GM21786 (cell line): ENCODE measurements at regions not wholly inside any gene's neighbourhood (a gene's known extent, or its start where the extent isn't known, plus 50 kb on each side); places are given as distances from the start of the nearest gene placed in this dataset.

Experiments
- ATAC-seq: cut with Tn5 transposase; IDR thresholded peaks from one replicate; pipeline ENCODE4 v1.9.1; 2021; ENCODE audit not compliant: unreplicated experiment

GRCh38 chr9:28163619-28164018 is 590.3 kb upstream of the C9orf72 start:
- ATAC-seq = no peak

- no peak for ATAC-seq
These were observed 592.9 kb upstream of the C9orf72 start for GRCh38 chr9:28166179-28166578.

DNA sequence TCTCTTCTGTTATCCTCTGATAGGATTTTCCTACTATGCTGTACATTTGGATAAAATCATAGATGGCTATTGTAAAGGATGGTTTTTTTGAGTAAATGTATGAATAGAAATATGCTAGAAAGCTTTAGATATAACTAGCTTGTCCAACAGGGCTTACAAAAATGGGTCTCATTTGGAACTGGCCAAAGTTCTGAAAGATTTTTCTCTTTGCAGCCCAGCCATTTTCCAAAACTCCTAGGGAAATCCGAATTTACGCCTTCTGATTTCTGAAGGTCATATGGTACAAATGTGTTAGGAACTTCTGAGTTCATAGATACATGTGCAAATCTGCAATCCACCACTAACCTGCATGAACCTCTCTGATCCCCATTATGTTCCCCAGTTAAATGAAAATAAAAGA is 603.9 kb upstream of the C9orf72 start:
- ATAC-seq = no peak

DNA sequence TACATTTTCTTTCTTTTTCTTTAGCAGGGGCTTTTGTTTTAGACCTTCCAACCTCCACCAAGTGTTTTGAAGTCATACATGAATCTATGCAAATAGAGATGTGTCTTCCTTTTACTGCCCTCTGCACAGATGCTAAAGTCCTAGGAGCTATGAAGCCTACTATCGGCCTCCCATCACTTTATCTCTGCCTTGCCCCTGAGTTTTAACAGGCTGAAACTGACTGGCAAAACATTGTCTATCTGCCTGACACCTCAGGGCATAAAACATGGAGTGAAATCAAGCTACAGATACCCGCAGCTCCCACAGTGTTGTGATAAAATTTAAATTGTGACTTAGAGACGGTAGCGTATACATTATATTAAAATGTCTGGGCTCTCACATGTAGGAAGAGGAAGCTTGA is 604.6 kb upstream of the C9orf72 start:
- no peak for ATAC-seq

GRCh38 chr9:28179893-28180292 is 606.6 kb upstream of the C9orf72 start:
- no peak for ATAC-seq

- no peak for ATAC-seq
These were observed 617.7 kb upstream of the C9orf72 start for GRCh38 chr9:28190981-28191380.

DNA sequence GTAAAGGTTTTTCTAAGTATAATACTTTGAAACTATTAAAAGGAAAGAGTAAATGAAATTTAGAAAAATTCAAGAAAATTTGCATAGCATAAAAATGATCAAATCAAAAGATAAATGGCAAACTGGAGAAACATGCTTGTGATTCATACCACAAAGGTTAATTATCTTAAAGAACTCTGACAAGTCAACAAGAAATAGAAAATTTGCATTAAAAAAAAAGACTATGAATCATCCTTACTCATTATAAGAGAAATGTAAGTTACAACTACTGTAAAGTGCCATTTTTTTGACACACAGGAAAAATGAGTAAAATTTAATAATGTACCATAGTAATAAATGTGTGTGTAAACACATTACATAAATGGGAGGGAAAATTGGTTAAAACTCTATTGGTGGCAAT is 624.4 kb upstream of the C9orf72 start:
- ATAC-seq = no peak

GRCh38 chr9:28203036-28203435 is 629.8 kb upstream of the C9orf72 start:
- no peak for ATAC-seq

DNA sequence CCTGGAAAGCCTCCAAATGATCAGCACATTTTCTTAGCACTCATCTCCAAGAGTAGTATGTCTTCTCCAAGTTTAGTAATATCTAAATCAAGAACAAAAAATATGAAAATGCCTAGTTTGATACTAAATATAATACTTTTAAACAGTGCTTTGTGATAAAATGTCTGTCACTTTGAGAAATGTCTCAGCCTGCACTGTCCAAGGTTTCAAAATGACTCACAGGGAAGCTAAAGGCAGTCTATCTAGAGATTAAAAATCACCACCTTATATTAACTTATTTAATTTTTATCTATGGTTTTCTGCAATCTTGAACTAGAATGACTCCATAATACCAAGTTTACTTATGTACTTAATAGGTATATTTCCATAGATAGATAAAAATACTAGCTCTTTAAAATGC is 633.0 kb upstream of the C9orf72 start:
- no peak for ATAC-seq

GRCh38 chr9:28207657-28208056 is 634.4 kb upstream of the C9orf72 start:
- peak; percentile 75 for ATAC-seq

DNA sequence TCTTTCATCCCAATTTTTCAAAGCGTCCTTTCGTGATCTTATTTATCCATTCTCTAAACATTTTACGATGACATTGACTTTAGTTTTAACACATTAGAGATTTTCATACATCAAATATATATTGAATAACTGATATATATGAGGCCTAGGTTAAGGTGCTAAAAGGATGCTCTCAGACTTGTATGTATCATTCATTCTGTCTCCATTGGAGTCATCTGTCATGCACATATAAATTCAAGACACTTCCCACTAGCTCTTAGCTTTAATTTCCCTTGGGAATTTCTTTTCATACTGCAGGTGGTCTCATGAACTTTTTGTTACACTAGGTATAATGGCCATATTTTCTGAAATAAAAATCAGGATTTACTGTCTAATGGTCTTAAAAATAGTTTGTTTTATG is 635.8 kb upstream of the C9orf72 start:
- ATAC-seq = no peak

DNA sequence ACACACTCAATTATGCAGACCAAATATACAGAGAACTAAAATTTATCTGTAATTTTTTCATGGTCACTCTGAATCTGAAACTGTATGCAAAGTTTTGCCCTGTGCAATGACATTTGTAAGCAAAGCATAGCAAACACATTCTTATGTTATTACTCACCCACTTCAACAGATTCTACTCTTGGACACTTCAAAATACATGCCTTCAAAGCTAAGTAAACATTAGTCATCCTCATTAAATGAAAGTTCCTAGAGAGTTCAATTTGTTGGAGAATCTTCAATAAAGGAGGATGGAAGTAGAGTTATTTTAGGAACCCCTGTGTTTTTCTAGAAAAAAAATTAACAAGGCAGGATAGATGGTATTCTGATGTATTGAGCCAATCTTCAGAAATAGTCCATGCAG is 639.7 kb upstream of the C9orf72 start:
- peak; percentile 70 for ATAC-seq

DNA sequence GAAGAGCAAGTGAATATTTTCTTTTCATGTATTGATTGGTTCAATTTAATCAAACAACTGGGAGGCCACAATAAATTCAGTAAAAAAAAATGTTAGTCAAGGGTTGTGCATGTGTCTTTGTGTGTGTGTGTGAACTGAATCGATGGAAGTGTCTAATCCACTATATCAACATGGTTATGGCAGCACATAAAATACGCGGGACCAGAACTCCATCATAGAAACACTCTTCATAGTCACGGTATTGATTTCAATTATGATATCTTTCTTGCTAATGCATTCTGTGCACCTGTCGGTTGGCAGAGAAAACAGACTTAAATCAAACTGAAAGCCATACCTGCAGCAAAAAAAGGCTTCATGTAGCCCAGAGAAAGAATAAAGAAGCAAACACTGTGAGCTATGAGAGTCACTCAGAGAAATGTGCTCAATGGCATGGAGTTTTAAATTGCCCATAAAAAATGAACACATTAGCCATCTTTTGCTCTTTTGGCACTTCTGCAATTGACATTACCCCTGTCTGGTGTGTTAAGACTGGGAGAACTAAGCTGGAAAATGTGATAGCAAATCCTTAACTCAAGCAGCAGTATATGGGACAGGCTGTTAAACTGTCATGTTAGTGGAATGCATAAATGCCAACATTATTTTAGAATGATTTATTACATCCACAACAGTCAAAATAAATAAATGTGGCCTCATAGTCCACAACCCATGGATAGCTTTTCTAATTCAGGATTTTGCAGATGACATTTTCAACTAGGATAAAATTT is 642.4 kb upstream of the C9orf72 start:
- no peak for ATAC-seq

DNA sequence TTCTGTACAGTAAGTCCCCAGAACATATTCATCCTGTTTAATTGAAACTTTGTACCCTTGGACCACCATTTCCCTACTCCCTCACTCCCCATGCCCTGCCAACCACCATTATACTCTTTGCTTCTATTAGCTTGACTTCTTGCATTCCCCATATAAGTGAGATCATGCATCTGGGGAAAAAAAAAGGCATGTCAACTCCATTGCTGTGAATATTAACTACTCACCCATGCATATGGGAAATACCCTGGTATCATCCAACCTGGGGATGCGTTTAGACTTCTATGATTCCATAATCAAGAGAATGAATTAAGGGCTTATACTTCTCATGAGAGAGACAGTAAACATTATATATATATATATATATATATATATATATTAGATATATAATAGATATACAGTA is 659.4 kb upstream of the C9orf72 start:
- no peak for ATAC-seq

DNA sequence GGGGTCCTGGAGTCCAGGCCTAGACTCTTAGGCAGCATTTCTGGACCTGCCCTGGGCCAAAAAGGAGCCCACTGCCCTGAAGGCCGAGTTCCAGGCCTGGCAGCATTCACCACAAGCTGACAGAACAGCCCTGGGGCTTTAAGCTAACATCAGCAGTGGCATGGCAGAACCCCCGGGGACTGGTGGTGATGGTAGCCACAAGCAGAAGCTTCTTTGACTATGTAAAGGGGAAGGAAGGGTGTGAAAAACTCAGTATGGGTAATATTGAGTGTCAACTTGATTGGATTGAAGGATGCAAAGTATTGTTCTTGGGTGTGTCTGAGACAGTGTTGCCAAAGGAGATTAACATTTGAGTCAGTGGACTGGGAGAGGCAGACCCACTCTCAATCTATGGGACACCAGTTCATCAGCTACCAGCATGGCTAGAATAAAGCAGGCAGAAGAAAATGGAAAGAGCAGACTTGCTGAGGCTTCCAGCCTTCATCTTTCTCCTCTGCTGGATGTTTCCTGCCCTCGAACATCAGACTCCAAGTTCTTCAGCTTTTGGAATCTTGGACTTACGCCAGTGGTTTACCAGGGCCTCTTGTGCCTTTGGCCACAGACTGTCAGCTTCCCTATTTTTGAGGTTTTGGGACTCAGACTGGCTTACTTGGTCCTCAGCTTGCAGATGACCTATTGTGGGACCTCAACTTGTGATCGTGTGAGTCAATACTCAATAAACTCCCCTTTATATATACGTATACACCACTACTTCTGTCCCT is 661.0 kb upstream of the C9orf72 start:
- no peak for ATAC-seq

DNA sequence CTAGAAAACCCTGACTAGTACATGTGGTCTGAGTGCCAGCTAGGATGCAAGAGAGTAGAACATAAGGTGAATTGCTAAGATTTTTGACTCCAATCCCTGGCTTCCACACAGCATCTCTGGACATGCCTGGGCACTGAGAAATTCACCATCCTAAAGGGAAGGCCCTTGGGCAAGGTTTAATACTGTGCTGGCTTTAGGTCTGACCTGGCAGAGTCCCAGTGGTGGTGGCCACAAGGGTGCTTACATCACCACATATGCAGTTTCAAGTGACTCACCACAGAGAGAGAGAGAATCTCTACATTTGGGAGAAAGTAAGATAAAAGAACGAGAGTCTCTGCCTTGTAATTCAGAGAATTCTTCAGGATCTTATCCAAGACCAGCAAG is 661.6 kb upstream of the C9orf72 start:
- no peak for ATAC-seq

DNA sequence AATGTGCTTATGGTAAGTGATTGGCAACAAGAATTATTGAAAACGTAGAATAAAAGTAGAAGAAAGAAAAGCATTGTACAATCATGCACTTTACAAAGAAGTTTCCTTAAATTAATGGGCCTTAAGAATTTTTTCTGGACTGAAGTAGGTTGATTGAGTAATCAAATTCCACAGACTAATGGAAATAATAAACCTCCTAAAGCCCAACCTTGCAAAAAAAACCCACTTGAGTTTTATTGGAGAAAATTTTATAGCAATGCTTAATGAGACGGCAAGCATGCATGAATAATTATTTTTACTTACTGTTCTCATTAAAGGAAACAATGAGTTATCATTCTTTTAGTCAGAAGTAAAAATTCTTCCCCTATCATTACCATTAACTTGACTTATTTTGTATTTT is 676.1 kb upstream of the C9orf72 start:
- ATAC-seq = no peak

DNA sequence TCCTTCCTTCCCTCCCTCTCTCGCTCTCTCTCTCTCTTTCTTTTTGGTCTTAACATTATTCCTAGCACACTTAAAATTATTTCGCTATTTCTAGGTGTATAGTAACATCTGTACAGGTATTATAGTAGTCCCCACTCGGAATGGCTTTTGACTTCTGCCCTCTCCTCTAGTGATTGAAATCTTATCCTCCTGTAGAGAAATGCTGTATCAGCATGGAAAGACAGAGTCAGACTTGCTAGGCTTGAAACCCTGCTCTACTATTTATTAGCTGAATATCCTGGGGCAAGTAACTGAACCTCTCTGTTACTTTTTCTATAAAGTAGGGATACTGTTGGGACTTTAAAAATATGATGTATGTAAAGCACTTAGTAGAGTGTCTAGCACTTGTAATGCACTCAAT is 681.9 kb upstream of the C9orf72 start:
- ATAC-seq = no peak

GRCh38 chr9:28260330-28260729 is 687.0 kb upstream of the C9orf72 start:
- no peak for ATAC-seq

DNA sequence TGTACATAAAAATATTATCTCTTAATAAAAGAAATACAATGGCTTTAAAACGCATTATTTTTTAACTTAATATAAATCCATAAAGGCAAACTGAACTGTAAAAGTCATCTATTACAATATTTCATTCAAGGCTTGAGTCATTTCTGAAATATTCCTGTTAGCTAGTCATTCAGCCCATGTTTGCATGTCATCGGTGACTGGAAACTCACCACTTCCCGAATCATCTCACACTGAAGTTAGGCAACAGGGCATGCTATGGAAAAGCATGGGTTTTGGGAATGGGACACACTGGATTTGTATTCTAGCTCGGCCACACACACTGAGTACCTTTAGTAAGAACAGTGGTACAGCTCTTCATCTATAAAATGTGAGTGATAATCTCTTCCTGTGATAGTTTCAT is 691.1 kb upstream of the C9orf72 start:
- no peak for ATAC-seq

DNA sequence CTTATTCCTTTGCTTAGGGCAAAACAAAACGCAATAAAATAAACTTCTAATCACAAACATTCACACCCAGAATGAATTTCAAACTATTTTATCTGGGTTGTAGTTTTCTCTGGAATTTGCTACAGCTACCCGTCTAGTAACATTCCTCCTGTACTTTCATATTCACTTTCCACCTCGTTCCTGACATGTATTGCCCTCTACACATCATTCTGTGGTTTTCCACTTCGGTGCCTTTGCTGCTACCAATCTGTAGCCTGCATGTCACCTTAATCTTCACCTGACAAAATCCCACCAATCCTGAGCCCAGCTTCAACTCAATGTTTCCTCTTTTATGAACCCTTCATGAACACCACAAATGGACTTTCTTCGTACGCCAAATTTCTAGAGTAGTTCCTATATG is 694.1 kb upstream of the C9orf72 start:
- no peak for ATAC-seq

DNA sequence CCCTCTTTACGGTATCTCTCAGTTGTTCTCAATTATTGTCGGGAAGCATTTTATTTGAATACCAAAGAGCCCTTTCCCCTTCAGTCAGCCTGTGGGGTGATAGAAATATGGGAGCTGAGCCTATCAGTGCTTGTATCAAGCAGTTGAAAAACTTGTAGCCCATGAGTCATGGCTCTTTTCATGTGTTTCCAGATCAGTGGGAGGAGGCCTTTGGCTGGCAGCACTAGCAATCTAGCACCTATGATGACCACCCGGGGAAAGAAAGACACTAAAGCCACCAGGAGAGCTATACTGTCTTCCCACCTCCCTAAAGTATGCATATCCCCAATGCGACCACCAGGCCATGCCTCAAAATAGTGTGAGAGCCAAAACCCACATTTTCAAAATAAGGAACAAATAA is 696.9 kb upstream of the C9orf72 start:
- no peak for ATAC-seq

DNA sequence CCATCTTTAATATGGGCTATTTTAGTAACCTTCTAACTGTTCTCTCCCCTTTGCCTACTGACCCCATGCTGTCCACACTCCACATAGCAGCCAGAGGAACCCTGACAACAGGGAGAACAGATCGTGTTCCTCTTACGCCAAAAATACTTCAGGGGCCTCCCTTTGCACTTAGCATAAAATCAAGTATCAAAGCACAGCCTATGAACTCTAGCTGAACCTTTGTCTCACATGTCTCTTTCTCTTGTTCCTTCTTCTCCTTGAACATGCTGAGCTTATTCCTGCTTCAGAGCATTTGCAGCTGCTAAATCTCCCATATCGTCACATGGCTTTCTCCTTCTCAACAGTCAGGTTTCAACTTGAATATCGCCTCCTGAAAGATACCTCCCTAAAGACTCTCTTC is 698.8 kb upstream of the C9orf72 start:
- ATAC-seq = no peak
